Glutamatergic neuron (in vitro differentiated cells): ENCODE measurements at regions not wholly inside any gene's neighbourhood (a gene's known extent, or its start where the extent isn't known, plus 50 kb on each side); places are given as distances from the start of the nearest gene placed in this dataset.

Source experiments
- DNase-seq: peaks from one replicate; pipeline ENCODE4 v3.0.0; 2022
- H3K27ac Mint-ChIP-seq: one replicate; pipeline ENCODE4 v1.8.0; 2020; ENCODE audit warnings: mild to moderate bottlenecking, mixed read lengths, inconsistent platforms; ENCODE audit not compliant: unreplicated experiment
- H3K27me3 Mint-ChIP-seq: one replicate; pipeline ENCODE4 v1.8.0; 2020; ENCODE audit warnings: mild to moderate bottlenecking, moderate library complexity, mixed read lengths, inconsistent platforms; ENCODE audit not compliant: unreplicated experiment
- H3K36me3 Mint-ChIP-seq: one replicate; pipeline ENCODE4 v1.8.0; 2020; ENCODE audit warnings: mild to moderate bottlenecking, mixed read lengths, inconsistent platforms; ENCODE audit not compliant: unreplicated experiment
- H3K4me1 Mint-ChIP-seq: one replicate; pipeline ENCODE4 v1.8.0; 2020; ENCODE audit warnings: mild to moderate bottlenecking, low read depth, mixed read lengths, inconsistent platforms; ENCODE audit not compliant: unreplicated experiment
- H3K4me3 Mint-ChIP-seq: one replicate; pipeline ENCODE4 v1.8.0; 2020; ENCODE audit warnings: mild to moderate bottlenecking, mixed read lengths, inconsistent platforms; ENCODE audit not compliant: unreplicated experiment
- H3K9me3 Mint-ChIP-seq: one replicate; pipeline ENCODE4 v1.8.0; 2020; ENCODE audit warnings: mild to moderate bottlenecking, moderate library complexity, mixed read lengths, inconsistent platforms; ENCODE audit not compliant: unreplicated experiment
- CTCF ChIP-seq: fragments of 200-600 bp; sonication (generic); IDR thresholded peaks from one replicate; pipeline ENCODE4 v1.5.0; 2021; ENCODE audit not compliant: partially characterized antibody, unreplicated experiment

GRCh38 chr1:98049370-98050135 is 128.7 kb upstream of the DPYD start:
- Mint-ChIP-seq H3K27ac (peak overlapping the region; percentile 97), H3K9me3 (peaks cover 35% of the 10 kb centered on the region), H3K4me3 (peak overlapping the region; percentile 99), H3K27me3 (peaks cover 23% of the 10 kb centered on the region), H3K4me1 (peaks cover 25% of the 10 kb centered on the region), H3K36me3 (peaks cover 15% of the 10 kb centered on the region)
- DNase-seq = peak; percentile 84
- TF ChIP-seq CTCF = no peak

- Mint-ChIP-seq H3K27ac (peak overlapping the region; percentile 97), H3K4me3 (peak overlapping the region; percentile 99), H3K36me3 (peaks cover 22% of the 10 kb centered on the region), H3K27me3 (peaks cover 26% of the 10 kb centered on the region), H3K4me1 (peaks cover 29% of the 10 kb centered on the region), H3K9me3 (peaks cover 42% of the 10 kb centered on the region)
- DNase-seq = no peak
- no peak for TF ChIP-seq CTCF
These were observed 128.0 kb upstream of the DPYD start for GRCh38 chr1:98048751-98049325.

GRCh38 chr1:98048244-98048643 is 127.4 kb upstream of the DPYD start:
- Mint-ChIP-seq H3K27ac (peak overlapping the region; percentile 97), H3K4me1 (peaks cover 31% of the 10 kb centered on the region), H3K27me3 (peaks cover 25% of the 10 kb centered on the region), H3K9me3 (peaks cover 44% of the 10 kb centered on the region), H3K36me3 (peaks cover 26% of the 10 kb centered on the region), H3K4me3 (peak overlapping the region; percentile 99)
- TF ChIP-seq CTCF = no peak
- DNase-seq = peak; percentile 58

- peaks cover 40% of the 10 kb centered on the region for H3K9me3 Mint-ChIP-seq
- peak overlapping the region; percentile 99 for H3K4me3 Mint-ChIP-seq
- H3K27me3 Mint-ChIP-seq = peaks cover 21% of the 10 kb centered on the region
- no peak for DNase-seq
- peak overlapping the region; percentile 97 for H3K27ac Mint-ChIP-seq
- no peak for TF ChIP-seq CTCF
- peaks cover 26% of the 10 kb centered on the region for H3K36me3 Mint-ChIP-seq
- H3K4me1 Mint-ChIP-seq = peaks cover 22% of the 10 kb centered on the region
These were observed 126.3 kb upstream of the DPYD start for GRCh38 chr1:98047171-98047570.
